Lower leg skin (tissue), 3 donors: ENCODE measurements at regions not wholly inside any gene's neighbourhood (a gene's known extent, or its start where the extent isn't known, plus 50 kb on each side); places are given as distances from the start of the nearest gene placed in this dataset.

ENCODE experiments used
- CTCF ChIP-seq, 3 donors: fragments of 450-650 bp; IDR thresholded peaks; one replicate each; pipeline ENCODE4 v1.5.1; 2016; ENCODE audit warnings: antibody characterized with exemption in 3 of 3, mild to moderate bottlenecking in 3 of 3, moderate library complexity in 2 of 3
- POLR2A ChIP-seq, 2 donors: fragments of 450-650 bp; IDR thresholded peaks; one replicate each; pipeline ENCODE4 v1.6.1; 2016 to 2017; ENCODE audit warnings: antibody characterized with exemption in 2 of 2, mild to moderate bottlenecking in 1 of 2, moderate library complexity in 1 of 2

- TF ChIP-seq CTCF (IDR thresholded peaks at IDR 0.05) (no peak), POLR2A (IDR thresholded peaks at IDR 0.05) (no peak)
These were observed 588.7 kb downstream of the UTRN start for GRCh38 chr6:144873623-144874378.
